GM12878 (cell line): ENCODE measurements at regions not wholly inside any gene's neighbourhood (a gene's known extent, or its start where the extent isn't known, plus 50 kb on each side); places are given as distances from the start of the nearest gene placed in this dataset.

ENCODE experiments used
- ATAC-seq: fragments of 200-7000 bp; cut with Tn5 transposase; 3 replicates; pipeline ENCODE4 v1.9.1; 2020; ENCODE audit warnings: mild to moderate bottlenecking, moderate library complexity
- BruUV-seq: library from RNA; stranded (reverse); fragments of 400-500 nt; replicated peaks from 2 replicates; lab custom pipeline; 2021; lab: Mats Ljungman, UMichigan
- CTCF ChIA-PET: fragments of 300-600 bp; sonication (Branson Sonifier 250); formaldehyde crosslinking; extraction: SDS; loops from one replicate; lab custom pipeline; 2021; ENCODE audit warnings: inconsistent platforms; lab: Yijun Ruan, JAX
- POLR2A ChIA-PET: fragments of 350-600 bp; formaldehyde crosslinking; extraction: SDS; loops from one replicate; lab custom pipeline; 2021; ENCODE audit warnings: inconsistent platforms; lab: Charles Lee
- RAD21 ChIA-PET: fragments of 300-600 bp; sonication (Branson Sonifier 250); formaldehyde crosslinking; loops from one replicate; lab custom pipeline; 2023; ENCODE audit warnings: antibody characterized with exemption; ENCODE audit not compliant: unreplicated experiment; lab: Charles Lee
- SMC1A ChIA-PET: fragments of 300-600 bp; sonication (Branson Sonifier 250); formaldehyde crosslinking; loops from one replicate; lab custom pipeline; 2023; ENCODE audit not compliant: unreplicated experiment, uncharacterized antibody; lab: Charles Lee
- DNase-seq: peaks from one replicate; pipeline ENCODE4 v3.0.0-alpha.2; 2011; ENCODE audit warnings: low read depth, low spot score
- FAIRE-seq: peaks from 3 replicates; lab custom pipeline; 2011; peaks lifted over from hg19 to GRCh38; lab: Jason Lieb, UNC
- H2AFZ ChIP-seq: 2 replicates; pipeline ENCODE4 v1.6.0; 2011; ENCODE audit warnings: low read depth, low read length, control low read depth; ENCODE audit not compliant: control insufficient read depth
- H3K27ac ChIP-seq: 2 replicates; pipeline ENCODE4 v1.5.1; 2011; ENCODE audit warnings: control low read depth; ENCODE audit not compliant: control insufficient read depth, insufficient read depth
- H3K27me3 ChIP-seq, 2 experiments: replicated peaks in 1 of 2; 2 replicates each; pipeline versions ENCODE4 v1.6.0 to v1.6.1; 2011; ENCODE audit warnings: low read length in 1 of 2; ENCODE audit not compliant: control insufficient read depth in 2 of 2, insufficient read depth in 2 of 2
- H3K36me3 ChIP-seq, 2 experiments: 2 replicates each; pipeline ENCODE4 v1.5.1; 2011; ENCODE audit warnings: low read length in 1 of 2; ENCODE audit not compliant: control insufficient read depth in 2 of 2, insufficient read depth in 2 of 2
- H3K4me1 ChIP-seq: 2 replicates; pipeline ENCODE4 v1.6.1; 2011; ENCODE audit warnings: mild to moderate bottlenecking, low read length, moderate library complexity, mixed read lengths; ENCODE audit not compliant: control insufficient read depth, insufficient read depth
- H3K4me2 ChIP-seq: 2 replicates; pipeline ENCODE4 v1.6.0; 2011; ENCODE audit warnings: control low read depth; ENCODE audit not compliant: control insufficient read depth, insufficient read depth
- H3K4me3 ChIP-seq: fragments of 200-600 bp; sonication (generic); 2 replicates; pipeline ENCODE4 v1.5.1; 2016
- H3K79me2 ChIP-seq: 2 replicates; pipeline ENCODE4 v1.6.0; 2011; ENCODE audit warnings: low read length; ENCODE audit not compliant: control insufficient read depth, insufficient read depth
- H3K9ac ChIP-seq: 2 replicates; pipeline ENCODE4 v1.8.0; 2011; ENCODE audit warnings: low read length, control low read depth, mixed read lengths; ENCODE audit not compliant: control insufficient read depth, insufficient read depth
- H3K9me3 ChIP-seq: replicated peaks from 3 replicates; pipeline ENCODE4 v1.5.1; 2011; ENCODE audit warnings: mild to moderate bottlenecking, low read length; ENCODE audit not compliant: control insufficient read depth, insufficient read depth
- H4K20me1 ChIP-seq: 2 replicates; pipeline ENCODE4 v1.6.0; 2011; ENCODE audit not compliant: control insufficient read depth, insufficient read depth
- BCLAF1 ChIP-seq: fragments of 450-650 bp; IDR thresholded peaks from 2 replicates; pipeline ENCODE4 v1.6.1; 2017; ENCODE audit warnings: antibody characterized with exemption, mild to moderate bottlenecking, moderate library complexity
- FOS ChIP-seq: IDR thresholded peaks from 3 replicates; pipeline ENCODE4 v1.6.1; 2011; ENCODE audit warnings: borderline replicate concordance; ENCODE audit not compliant: insufficient read length; ENCODE audit errors: extremely low read depth
- IKZF1 ChIP-seq: fragments of 450-650 bp; conservative IDR thresholded peaks from 2 replicates; pipeline ENCODE4 v1.6.1; 2017; ENCODE audit warnings: antibody characterized with exemption, mild to moderate bottlenecking
- JUND ChIP-seq: IDR thresholded peaks from 2 replicates; pipeline ENCODE4 v1.6.1; 2012; ENCODE audit warnings: low read depth, mild to moderate bottlenecking, low read length, improper control_type of control experiment, moderate library complexity
- MEF2B ChIP-seq: fragments of 450-650 bp; IDR thresholded peaks from 2 replicates; pipeline ENCODE4 v1.6.1; 2018; ENCODE audit warnings: mild to moderate bottlenecking, moderate library complexity; ENCODE audit not compliant: partially characterized antibody, poor library complexity, severe bottlenecking
- NFIC ChIP-seq: IDR thresholded peaks from 2 replicates; pipeline ENCODE4 v1.6.1; 2012; ENCODE audit warnings: low read depth, mild to moderate bottlenecking, inconsistent platforms, low read length, moderate library complexity
- POLR2A ChIP-seq: IDR thresholded peaks from 2 replicates; pipeline ENCODE4 v1.6.1; 2011; ENCODE audit warnings: low read depth, mild to moderate bottlenecking, low read length
- RELA ChIP-seq: fragments of 450-650 bp; IDR thresholded peaks from 2 replicates; pipeline ENCODE4 v1.8.0; 2014; ENCODE audit warnings: borderline replicate concordance; ENCODE audit not compliant: partially characterized antibody
- SPI1 ChIP-seq: IDR thresholded peaks from 2 replicates; pipeline ENCODE4 v1.6.1; 2011; ENCODE audit warnings: low read depth, mild to moderate bottlenecking, low read length, moderate library complexity, borderline replicate concordance; ENCODE audit not compliant: insufficient read depth
- ZNF207 ChIP-seq: fragments of 450-650 bp; IDR thresholded peaks from 2 replicates; pipeline ENCODE4 v1.6.1; 2014; ENCODE audit warnings: antibody characterized with exemption, mild to moderate bottlenecking, borderline replicate concordance
- WGBS: methylation state at CpG from one replicate; pipeline ENCODE4 v1.1.6; 2016; ENCODE audit warnings: low lambda C conversion rate; ENCODE audit not compliant: insufficient replicate concordance, insufficient coverage; ENCODE audit errors: missing lambda C conversion rate; 5-methylcytosine and 5-hydroxymethylcytosine counted together
- in situ Hi-C: fragments of 300-500 bp; cut with MboI; formaldehyde crosslinking; loops from 9 replicates; pipeline ENCODE4 v1.14.3; 2018; ENCODE audit warnings: mixed read lengths
- intact Hi-C: fragments of 100-400 bp; cut with micrococcal nuclease; formaldehyde crosslinking; loops from one replicate; pipeline ENCODE4 v1.14.2; 2022; ENCODE audit not compliant: unreplicated experiment
- TF ChIP-seq, protein P1 (sequence below): fragments of 150-350 bp; IDR thresholded peaks from 2 replicates; pipeline ENCODE4 v1.6.1; 2016; ENCODE audit warnings: low read depth, low read length

- ChIA-PET POLR2A (no interaction called here), RAD21 (interaction anchor here (6.4 kb wide), 1 partner anchor 48 kb away, joined by 116 read pairs; no protein-coding TSS in a partner anchor), SMC1A (interaction anchor here (1.0 to 5.8 kb wide), 4 partner anchors 10 to 188 kb away, joined by 3 to 108 read pairs (median 12); no protein-coding TSS in a partner anchor), CTCF (interaction anchor here (6.4 kb wide), 1 partner anchor 48 kb away, joined by 159 read pairs; no protein-coding TSS in a partner anchor)
- no TSS peak for BruUV-seq
- in situ Hi-C loops: no loop called here
- H3K27ac ChIP-seq: no peak overlapping the region
- no peaks in the 10 kb centered on the region for H3K4me1 ChIP-seq
- WGBS: 49% methylated on average over 4 of the region's 4 CpGs
- no peak overlapping the region for H3K4me3 ChIP-seq
- no peaks in the 10 kb centered on the region for H4K20me1 ChIP-seq
- ATAC-seq (no peak), DNase-seq (no peak), FAIRE-seq (no peak)
- H3K36me3 ChIP-seq: no peaks in the 10 kb centered on the region
- peaks cover 0 to 3% of the 10 kb centered on the region in 2 experiments; a peak in 1 of 4 replicates for H3K27me3 ChIP-seq
- no peak overlapping the region for H3K9ac ChIP-seq
- no peak for TF ChIP-seq MEF2B
- TF ChIP-seq POLR2A: no peak
- no peak for TF ChIP-seq ZNF207
- TF ChIP-seq FOS: no peak
- TF ChIP-seq BCLAF1: no peak
- no peak for TF ChIP-seq RELA
- no peak for TF ChIP-seq NFIC
- TF ChIP-seq, protein P1, sequence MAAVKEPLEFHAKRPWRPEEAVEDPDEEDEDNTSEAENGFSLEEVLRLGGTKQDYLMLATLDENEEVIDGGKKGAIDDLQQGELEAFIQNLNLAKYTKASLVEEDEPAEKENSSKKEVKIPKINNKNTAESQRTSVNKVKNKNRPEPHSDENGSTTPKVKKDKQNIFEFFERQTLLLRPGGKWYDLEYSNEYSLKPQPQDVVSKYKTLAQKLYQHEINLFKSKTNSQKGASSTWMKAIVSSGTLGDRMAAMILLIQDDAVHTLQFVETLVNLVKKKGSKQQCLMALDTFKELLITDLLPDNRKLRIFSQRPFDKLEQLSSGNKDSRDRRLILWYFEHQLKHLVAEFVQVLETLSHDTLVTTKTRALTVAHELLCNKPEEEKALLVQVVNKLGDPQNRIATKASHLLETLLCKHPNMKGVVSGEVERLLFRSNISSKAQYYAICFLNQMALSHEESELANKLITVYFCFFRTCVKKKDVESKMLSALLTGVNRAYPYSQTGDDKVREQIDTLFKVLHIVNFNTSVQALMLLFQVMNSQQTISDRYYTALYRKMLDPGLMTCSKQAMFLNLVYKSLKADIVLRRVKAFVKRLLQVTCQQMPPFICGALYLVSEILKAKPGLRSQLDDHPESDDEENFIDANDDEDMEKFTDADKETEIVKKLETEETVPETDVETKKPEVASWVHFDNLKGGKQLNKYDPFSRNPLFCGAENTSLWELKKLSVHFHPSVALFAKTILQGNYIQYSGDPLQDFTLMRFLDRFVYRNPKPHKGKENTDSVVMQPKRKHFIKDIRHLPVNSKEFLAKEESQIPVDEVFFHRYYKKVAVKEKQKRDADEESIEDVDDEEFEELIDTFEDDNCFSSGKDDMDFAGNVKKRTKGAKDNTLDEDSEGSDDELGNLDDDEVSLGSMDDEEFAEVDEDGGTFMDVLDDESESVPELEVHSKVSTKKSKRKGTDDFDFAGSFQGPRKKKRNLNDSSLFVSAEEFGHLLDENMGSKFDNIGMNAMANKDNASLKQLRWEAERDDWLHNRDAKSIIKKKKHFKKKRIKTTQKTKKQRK: no peak
- no peak for TF ChIP-seq SPI1
- TF ChIP-seq IKZF1: no peak
- TF ChIP-seq JUND: no peak
- H3K9me3 ChIP-seq: no peaks in the 10 kb centered on the region
- H2AFZ ChIP-seq: no peak overlapping the region
- no peaks in the 10 kb centered on the region for H3K79me2 ChIP-seq
- no peak overlapping the region for H3K4me2 ChIP-seq
- intact Hi-C loops: no loop called here
These were observed 131.5 kb upstream of the ZNF648 start for GRCh38 chr1:182192966-182193365.
